ENCODE measurements at regions not wholly inside any gene's neighbourhood (a gene's known extent, or its start where the extent isn't known, plus 50 kb on each side); places are given as distances from the start of the nearest gene placed in this dataset.

- TF ChIP-seq CEBPB (IDR thresholded peaks at IDR 0.05), result no peak
- TF ChIP-seq CREB1 (IDR thresholded peaks at IDR 0.05; ENCODE audit: low read depth), result no peak
- TF ChIP-seq USF1 (IDR thresholded peaks at IDR 0.05), result no peak
- TF ChIP-seq RAD21 (IDR thresholded peaks at IDR 0.05; ENCODE audit: low read depth), result no peak
- no peak for TF ChIP-seq NFIC (IDR thresholded peaks at IDR 0.05)
- no peak for TF ChIP-seq TEAD4 (IDR thresholded peaks at IDR 0.05)
- no peak for TF ChIP-seq EP300 (IDR thresholded peaks at IDR 0.05; ENCODE audit: borderline replicate concordance)
- TF ChIP-seq YY1 (IDR thresholded peaks at IDR 0.05; ENCODE audit: low read depth), result no peak
- no peak for TF ChIP-seq ZBTB7A (IDR thresholded peaks at IDR 0.05; ENCODE audit: low read depth)
- no peak for TF ChIP-seq MAX (IDR thresholded peaks at IDR 0.05)
- no peak for TF ChIP-seq EGR1 (IDR thresholded peaks at IDR 0.05)
- no peak for TF ChIP-seq REST (IDR thresholded peaks at IDR 0.05; ENCODE audit: low read depth)
- TF ChIP-seq TAF1 (IDR thresholded peaks at IDR 0.05; ENCODE audit: low read depth), result no peak
- TF ChIP-seq TCF12 (IDR thresholded peaks at IDR 0.05; ENCODE audit: low read depth), result no peak
- no peak for TF ChIP-seq FOXM1 (IDR thresholded peaks at IDR 0.05; ENCODE audit: borderline replicate concordance, low read depth)
Measured at GRCh38 chr6:85023721-85024120, 259.3 kb upstream of the TBX18 start.

GRCh38 chr6:85017352-85017751 is 253.0 kb upstream of the TBX18 start:
- TF ChIP-seq MAX (IDR thresholded peaks at IDR 0.05) (no peak), FOXM1 (IDR thresholded peaks at IDR 0.05; ENCODE audit: borderline replicate concordance, low read depth) (no peak), USF1 (IDR thresholded peaks at IDR 0.05) (no peak)

- TF ChIP-seq REST (IDR thresholded peaks at IDR 0.05; ENCODE audit: low read depth), result no peak
- TF ChIP-seq MAX (IDR thresholded peaks at IDR 0.05), result no peak
- no peak for TF ChIP-seq CEBPB (IDR thresholded peaks at IDR 0.05)
- no peak for TF ChIP-seq TCF12 (IDR thresholded peaks at IDR 0.05; ENCODE audit: low read depth)
Measured at GRCh38 chr6:85016726-85017125, 252.3 kb upstream of the TBX18 start.

GRCh38 chr6:85015396-85015990 is 251.1 kb upstream of the TBX18 start:
- TF ChIP-seq TEAD4 (IDR thresholded peaks at IDR 0.05) (no peak), FOXM1 (IDR thresholded peaks at IDR 0.05; ENCODE audit: borderline replicate concordance, low read depth) (no peak), TAF1 (IDR thresholded peaks at IDR 0.05; ENCODE audit: low read depth) (no peak), RAD21 (IDR thresholded peaks at IDR 0.05; ENCODE audit: low read depth) (peak; percentile 31; the same call in 1 of the 2 replicates), EP300 (IDR thresholded peaks at IDR 0.05; ENCODE audit: borderline replicate concordance) (no peak)

- no peak for TF ChIP-seq NFIC (IDR thresholded peaks at IDR 0.05)
- TF ChIP-seq FOXM1 (IDR thresholded peaks at IDR 0.05; ENCODE audit: borderline replicate concordance, low read depth), result no peak
- TF ChIP-seq USF1 (IDR thresholded peaks at IDR 0.05), result no peak
- no peak for TF ChIP-seq REST (IDR thresholded peaks at IDR 0.05; ENCODE audit: low read depth)
- no peak for TF ChIP-seq TEAD4 (IDR thresholded peaks at IDR 0.05)
- no peak for TF ChIP-seq CEBPB (IDR thresholded peaks at IDR 0.05)
- TF ChIP-seq TAF1 (IDR thresholded peaks at IDR 0.05; ENCODE audit: low read depth), result no peak
- TF ChIP-seq YY1 (IDR thresholded peaks at IDR 0.05; ENCODE audit: low read depth), result no peak
- no peak for TF ChIP-seq MAX (IDR thresholded peaks at IDR 0.05)
- no peak for TF ChIP-seq EP300 (IDR thresholded peaks at IDR 0.05; ENCODE audit: borderline replicate concordance)
- TF ChIP-seq TCF12 (IDR thresholded peaks at IDR 0.05; ENCODE audit: low read depth), result no peak
- TF ChIP-seq EGR1 (IDR thresholded peaks at IDR 0.05), result no peak
- TF ChIP-seq CREB1 (IDR thresholded peaks at IDR 0.05; ENCODE audit: low read depth), result no peak
Measured at GRCh38 chr6:85010865-85011264, 246.5 kb upstream of the TBX18 start.

All from Ishikawa (cell line).